ENCODE measurements at regions not wholly inside any gene's neighbourhood (a gene's known extent, or its start where the extent isn't known, plus 50 kb on each side); places are given as distances from the start of the nearest gene placed in this dataset.

DNA sequence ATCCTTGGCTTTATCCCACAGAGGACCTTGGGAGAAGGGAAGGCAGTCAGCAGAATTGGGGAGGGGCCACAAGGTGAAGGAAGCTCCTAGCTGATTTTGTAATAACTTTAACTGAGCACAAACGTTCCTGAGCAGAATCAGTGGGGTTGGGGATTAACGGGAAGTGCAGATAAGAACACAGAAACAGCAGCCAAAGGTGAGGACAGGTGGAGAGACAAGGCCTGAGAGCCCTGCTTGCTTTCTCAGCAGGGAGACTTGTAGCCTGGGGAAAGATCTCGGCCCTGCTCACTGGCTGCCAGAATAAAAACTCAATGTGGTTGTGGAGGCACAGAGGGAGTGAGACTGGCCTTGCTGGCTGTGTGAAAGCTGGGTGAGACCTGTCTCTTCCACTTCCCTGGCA is 265.2 kb upstream of the FAT3 start:
- TF ChIP-seq, protein P1, sequence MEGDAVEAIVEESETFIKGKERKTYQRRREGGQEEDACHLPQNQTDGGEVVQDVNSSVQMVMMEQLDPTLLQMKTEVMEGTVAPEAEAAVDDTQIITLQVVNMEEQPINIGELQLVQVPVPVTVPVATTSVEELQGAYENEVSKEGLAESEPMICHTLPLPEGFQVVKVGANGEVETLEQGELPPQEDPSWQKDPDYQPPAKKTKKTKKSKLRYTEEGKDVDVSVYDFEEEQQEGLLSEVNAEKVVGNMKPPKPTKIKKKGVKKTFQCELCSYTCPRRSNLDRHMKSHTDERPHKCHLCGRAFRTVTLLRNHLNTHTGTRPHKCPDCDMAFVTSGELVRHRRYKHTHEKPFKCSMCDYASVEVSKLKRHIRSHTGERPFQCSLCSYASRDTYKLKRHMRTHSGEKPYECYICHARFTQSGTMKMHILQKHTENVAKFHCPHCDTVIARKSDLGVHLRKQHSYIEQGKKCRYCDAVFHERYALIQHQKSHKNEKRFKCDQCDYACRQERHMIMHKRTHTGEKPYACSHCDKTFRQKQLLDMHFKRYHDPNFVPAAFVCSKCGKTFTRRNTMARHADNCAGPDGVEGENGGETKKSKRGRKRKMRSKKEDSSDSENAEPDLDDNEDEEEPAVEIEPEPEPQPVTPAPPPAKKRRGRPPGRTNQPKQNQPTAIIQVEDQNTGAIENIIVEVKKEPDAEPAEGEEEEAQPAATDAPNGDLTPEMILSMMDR (IDR thresholded peaks at IDR 0.05; ENCODE audit: low read depth, low read length) = no peak
- no peak for TF ChIP-seq EZH2phosphoT487 (IDR thresholded peaks at IDR 0.05; ENCODE audit: low read depth)
